ENCODE measurements at regions not wholly inside any gene's neighbourhood (a gene's known extent, or its start where the extent isn't known, plus 50 kb on each side); places are given as distances from the start of the nearest gene placed in this dataset.
A peak's percentile ranks its signal among the peaks of the same experiment; 100 is the strongest.

DNA sequence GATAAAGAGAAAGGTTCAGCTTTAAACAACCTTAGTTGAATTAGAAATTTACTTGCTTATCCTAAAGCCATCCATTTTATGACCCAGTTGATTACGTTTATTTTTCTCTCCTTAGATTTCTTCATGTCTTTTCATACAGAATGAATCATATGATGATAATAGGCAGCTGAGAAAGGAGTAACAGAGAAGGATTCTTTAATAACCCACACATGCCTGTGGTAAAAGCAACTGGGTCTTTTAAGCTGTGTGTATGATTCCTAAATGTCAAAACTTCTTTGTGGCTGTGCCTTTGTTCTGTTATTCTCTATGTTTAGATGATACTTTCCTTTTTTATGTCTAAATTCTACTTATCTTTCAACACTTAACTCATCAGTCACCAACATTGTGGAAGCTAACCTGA lies 626.5 kb downstream of the NCAM2 start:
- 41 to 45% methylated on average over 1 of the region's 1 CpG for WGBS, 2 donors
- ATAC-seq (no peak), FAIRE-seq (no peak), DNase-seq (no peak)
- H3K36me3 ChIP-seq, result no peaks in the 10 kb centered on the region
- H3K9me3 ChIP-seq, result no peaks in the 10 kb centered on the region
- TF ChIP-seq, protein P1, sequence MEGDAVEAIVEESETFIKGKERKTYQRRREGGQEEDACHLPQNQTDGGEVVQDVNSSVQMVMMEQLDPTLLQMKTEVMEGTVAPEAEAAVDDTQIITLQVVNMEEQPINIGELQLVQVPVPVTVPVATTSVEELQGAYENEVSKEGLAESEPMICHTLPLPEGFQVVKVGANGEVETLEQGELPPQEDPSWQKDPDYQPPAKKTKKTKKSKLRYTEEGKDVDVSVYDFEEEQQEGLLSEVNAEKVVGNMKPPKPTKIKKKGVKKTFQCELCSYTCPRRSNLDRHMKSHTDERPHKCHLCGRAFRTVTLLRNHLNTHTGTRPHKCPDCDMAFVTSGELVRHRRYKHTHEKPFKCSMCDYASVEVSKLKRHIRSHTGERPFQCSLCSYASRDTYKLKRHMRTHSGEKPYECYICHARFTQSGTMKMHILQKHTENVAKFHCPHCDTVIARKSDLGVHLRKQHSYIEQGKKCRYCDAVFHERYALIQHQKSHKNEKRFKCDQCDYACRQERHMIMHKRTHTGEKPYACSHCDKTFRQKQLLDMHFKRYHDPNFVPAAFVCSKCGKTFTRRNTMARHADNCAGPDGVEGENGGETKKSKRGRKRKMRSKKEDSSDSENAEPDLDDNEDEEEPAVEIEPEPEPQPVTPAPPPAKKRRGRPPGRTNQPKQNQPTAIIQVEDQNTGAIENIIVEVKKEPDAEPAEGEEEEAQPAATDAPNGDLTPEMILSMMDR (IDR thresholded peaks at IDR 0.05), result no peak
- H3K27me3 ChIP-seq, result no peaks in the 10 kb centered on the region
- H3K4me1 ChIP-seq, result no peaks in the 10 kb centered on the region
- intact Hi-C loops (cut with DNase I), result no loop called here
- no peak overlapping the region for H3K4me3 ChIP-seq
- no peak overlapping the region for H3K27ac ChIP-seq

DNA sequence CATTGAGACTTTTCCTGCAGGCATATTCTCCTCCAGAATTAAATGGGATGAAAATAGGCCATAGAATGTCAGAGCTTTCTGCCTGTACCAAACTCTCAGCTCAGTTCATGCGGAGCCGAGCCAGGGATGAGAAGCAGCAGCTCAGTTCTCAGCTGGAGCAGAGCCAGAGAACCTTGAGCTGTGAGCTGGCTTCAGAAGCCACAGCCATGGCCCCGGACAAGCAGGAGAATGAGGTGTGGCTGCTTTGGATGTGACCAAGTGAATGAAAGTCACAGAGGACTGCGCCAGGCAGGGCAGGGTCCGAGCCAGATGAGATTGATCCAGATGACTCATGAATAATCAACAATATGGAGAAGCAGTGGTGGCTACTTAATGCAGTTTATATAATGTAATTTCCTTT lies 633.8 kb downstream of the NCAM2 start:
- TF ChIP-seq, protein P1 (IDR thresholded peaks at IDR 0.05), result no peak
- H3K36me3 ChIP-seq, result no peaks in the 10 kb centered on the region
- FAIRE-seq, result no peak
- no peak overlapping the region for H3K27ac ChIP-seq
- ATAC-seq, result no peak
- no peaks in the 10 kb centered on the region for H3K27me3 ChIP-seq
- 64 to 75% methylated on average over 5 of the region's 5 CpGs for WGBS, 2 donors
- DNase-seq, result peak in 1 of 6 donors; percentile 14
- H3K4me1 ChIP-seq, result no peaks in the 10 kb centered on the region
- no peaks in the 10 kb centered on the region for H3K9me3 ChIP-seq
- intact Hi-C loops (cut with DNase I), result no loop called here
- H3K4me3 ChIP-seq, result no peak overlapping the region

DNA sequence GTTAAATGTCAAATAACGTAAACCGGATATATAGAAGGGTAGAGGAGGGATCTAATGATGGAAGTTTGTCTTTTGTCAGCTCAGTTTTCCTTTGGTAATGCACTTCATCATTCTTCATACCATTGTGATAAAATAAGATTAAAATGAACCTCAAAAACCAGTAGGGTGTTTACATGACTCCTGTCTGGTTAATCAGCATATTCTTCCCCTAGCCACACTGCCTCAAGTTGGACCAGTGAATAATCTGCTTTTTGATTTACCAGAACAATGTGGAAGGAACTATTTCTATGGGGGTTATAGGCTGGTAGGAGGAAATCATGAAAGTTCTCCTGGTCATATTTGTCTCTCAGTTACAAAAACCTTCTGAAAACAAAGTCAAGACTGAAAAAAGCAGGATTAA lies 634.7 kb downstream of the NCAM2 start:
- H3K4me3 ChIP-seq, result no peak overlapping the region
- no peaks in the 10 kb centered on the region for H3K9me3 ChIP-seq
- TF ChIP-seq, protein P1 (IDR thresholded peaks at IDR 0.05), result no peak
- WGBS, 2 donors, result 54 to 59% methylated on average over 2 of the region's 2 CpGs
- intact Hi-C loops (cut with DNase I), result no loop called here
- DNase-seq (no peak), FAIRE-seq (no peak), ATAC-seq (no peak)
- no peak overlapping the region for H3K27ac ChIP-seq
- no peaks in the 10 kb centered on the region for H3K27me3 ChIP-seq
- H3K4me1 ChIP-seq, result no peaks in the 10 kb centered on the region
- H3K36me3 ChIP-seq, result no peaks in the 10 kb centered on the region

DNA sequence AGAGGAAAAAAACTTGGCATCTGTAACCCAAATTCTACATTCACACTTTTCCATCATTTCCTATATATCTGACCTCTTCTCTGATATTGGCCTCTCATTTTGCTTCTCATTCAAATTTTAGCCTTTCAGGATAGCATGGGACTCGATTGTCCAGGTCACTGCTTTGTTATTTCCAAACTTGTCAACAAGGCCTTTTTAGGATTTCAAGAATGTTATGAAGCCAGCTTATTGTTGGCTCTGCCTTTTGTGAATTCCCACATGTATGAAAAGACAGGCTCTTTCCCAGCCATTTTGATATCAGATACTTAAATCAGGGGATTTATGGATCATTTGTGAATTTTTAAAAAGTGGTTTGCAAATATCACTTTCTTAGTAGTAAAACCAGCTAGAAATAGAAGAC lies 663.5 kb downstream of the NCAM2 start:
- intact Hi-C loops (cut with DNase I), result no loop called here
- WGBS, 2 donors, result 19 to 22% methylated on average over 1 of the region's 1 CpG

DNA sequence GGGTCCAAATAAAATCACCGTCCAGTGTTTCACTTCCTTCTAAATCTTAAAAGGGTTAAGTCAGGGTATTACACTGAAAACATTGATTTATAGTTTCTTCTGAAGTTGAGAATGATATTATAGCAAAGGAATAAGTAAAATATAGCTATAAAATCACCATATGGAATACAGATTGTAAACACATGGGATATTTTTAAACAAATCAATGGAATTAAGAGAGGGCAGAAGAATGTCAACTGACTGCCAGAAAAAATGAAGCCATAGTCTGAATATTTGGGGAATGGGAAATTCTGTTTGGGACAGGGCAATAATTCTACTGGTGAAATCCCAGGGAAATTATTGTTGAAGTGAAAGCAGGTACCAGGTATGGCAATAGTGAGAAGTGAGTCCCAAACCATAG lies 664.6 kb downstream of the NCAM2 start:
- Histone ChIP-seq H3K4me1 (no peaks in the 10 kb centered on the region), H3K9me3 (no peaks in the 10 kb centered on the region), H3K4me3 (no peak overlapping the region), H3K27me3 (no peaks in the 10 kb centered on the region), H3K27ac (no peak overlapping the region), H3K36me3 (no peaks in the 10 kb centered on the region)
- intact Hi-C loops (cut with DNase I), result no loop called here
- ATAC-seq, result no peak
- TF ChIP-seq, protein P1 (IDR thresholded peaks at IDR 0.05), result no peak
- FAIRE-seq, result no peak
- WGBS, 2 donors, result 51 to 72% methylated on average over 1 of the region's 1 CpG
- no peak for DNase-seq

More for the DNA sequence above, 663.5 kb downstream of the NCAM2 start:
- Histone ChIP-seq H3K9me3 (no peaks in the 10 kb centered on the region), H3K27me3 (no peaks in the 10 kb centered on the region), H3K4me1 (no peaks in the 10 kb centered on the region), H3K27ac (no peak overlapping the region), H3K36me3 (no peaks in the 10 kb centered on the region), H3K4me3 (no peak overlapping the region)
- ATAC-seq (no peak), FAIRE-seq (no peak), DNase-seq (no peak)
- TF ChIP-seq, protein P1 (IDR thresholded peaks at IDR 0.05), result no peak
